Keratinocyte (primary cell): ENCODE measurements at regions not wholly inside any gene's neighbourhood (a gene's known extent, or its start where the extent isn't known, plus 50 kb on each side); places are given as distances from the start of the nearest gene placed in this dataset.

Experiments
- DNase-seq: peaks from one replicate; pipeline ENCODE4 v3.0.0-alpha.2; 2011; ENCODE audit warnings: low read depth, missing footprints, low spot score
- FAIRE-seq: peaks from 2 replicates; lab custom pipeline; 2011; peaks lifted over from hg19 to GRCh38; lab: Jason Lieb, UNC
- H2AFZ ChIP-seq: 2 replicates; pipeline ENCODE4 v1.6.0; 2012; ENCODE audit warnings: low read length, control low read depth, inconsistent platforms; ENCODE audit not compliant: control insufficient read depth
- H3K27ac ChIP-seq: 2 replicates; pipeline ENCODE4 v1.5.1; 2011; ENCODE audit warnings: low read length; ENCODE audit not compliant: control insufficient read depth, insufficient read depth
- H3K27me3 ChIP-seq: 3 replicates; pipeline ENCODE4 v1.6.0; 2011; ENCODE audit warnings: low read length; ENCODE audit not compliant: control insufficient read depth, insufficient read depth; ENCODE audit errors: extremely low read depth
- H3K36me3 ChIP-seq, 2 experiments: 2 replicates in 1 of 2; 3 replicates in 1 of 2; pipeline ENCODE4 v1.5.1; 2011; ENCODE audit warnings: low read length in 2 of 2, mild to moderate bottlenecking in 1 of 2; ENCODE audit not compliant: control insufficient read depth in 2 of 2, insufficient read depth in 2 of 2; ENCODE audit errors: extremely low read depth in 1 of 2
- H3K4me1 ChIP-seq: 3 replicates; pipeline ENCODE4 v1.5.1; 2011; ENCODE audit warnings: low read length; ENCODE audit not compliant: control insufficient read depth, insufficient read depth; ENCODE audit errors: extremely low read depth
- H3K4me2 ChIP-seq: 3 replicates; pipeline ENCODE4 v1.6.0; 2011; ENCODE audit warnings: low read depth, low read length; ENCODE audit not compliant: control insufficient read depth, insufficient read depth; ENCODE audit errors: extremely low read depth
- H3K4me3 ChIP-seq, 3 experiments: fragments of 200-600 bp in 1 of 3; sonication (generic) in 1 of 3; 2 replicates in 2 of 3; 3 replicates in 1 of 3; pipeline ENCODE4 v1.5.1; 2011 to 2016; ENCODE audit warnings: low read length in 3 of 3, mild to moderate bottlenecking in 3 of 3, control low read depth in 2 of 3, inconsistent platforms in 1 of 3, low read depth in 1 of 3, mixed read lengths in 1 of 3, mixed run types in 1 of 3, moderate library complexity in 1 of 3; ENCODE audit not compliant: control insufficient read depth in 2 of 3, insufficient read depth in 2 of 3; ENCODE audit errors: extremely low read depth in 1 of 3
- H3K79me2 ChIP-seq: 2 replicates; pipeline ENCODE4 v1.6.0; 2012; ENCODE audit warnings: low read length; ENCODE audit not compliant: control insufficient read depth, insufficient read depth
- H3K9ac ChIP-seq: 3 replicates; pipeline ENCODE4 v1.6.0; 2011; ENCODE audit warnings: low read length; ENCODE audit not compliant: control insufficient read depth, insufficient read depth; ENCODE audit errors: extremely low read depth
- H3K9me1 ChIP-seq: 3 replicates; pipeline ENCODE4 v1.6.0; 2011; ENCODE audit warnings: low read length; ENCODE audit not compliant: control insufficient read depth, insufficient read depth; ENCODE audit errors: extremely low read depth
- H3K9me3 ChIP-seq: 2 replicates; pipeline ENCODE4 v1.5.1; 2012; ENCODE audit warnings: low read depth, low read length; ENCODE audit not compliant: control insufficient read depth
- H4K20me1 ChIP-seq: 3 replicates; pipeline ENCODE4 v1.6.0; 2011; ENCODE audit warnings: low read length; ENCODE audit not compliant: control insufficient read depth, insufficient read depth; ENCODE audit errors: extremely low read depth
- CTCF ChIP-seq, 3 experiments: IDR thresholded peaks in 1 of 3; conservative IDR thresholded peaks in 1 of 3; optimal IDR thresholded peaks in 1 of 3; 2 replicates in 2 of 3; 3 replicates in 1 of 3; pipeline versions ENCODE3 to v1.5.1; 2011; ENCODE audit warnings: low read length in 3 of 3, mild to moderate bottlenecking in 3 of 3, moderate library complexity in 2 of 3, control low read depth in 1 of 3, inconsistent platforms in 1 of 3; ENCODE audit not compliant: insufficient read depth in 2 of 3; ENCODE audit errors: extremely low read depth in 1 of 3
- EZH2 ChIP-seq: IDR thresholded peaks from one replicate; pipeline ENCODE4 v1.6.1; 2012; ENCODE audit warnings: inconsistent platforms, mild to moderate bottlenecking, low read length, moderate library complexity
- dilution Hi-C: fragments of 300-500 bp; cut with MboI; formaldehyde crosslinking; loops from one replicate; pipeline ENCODE4 v1.7.0; 2020; ENCODE audit warnings: low sequenced_read_pairs; ENCODE audit not compliant: extremely low pct_ligation_motif_present

DNA sequence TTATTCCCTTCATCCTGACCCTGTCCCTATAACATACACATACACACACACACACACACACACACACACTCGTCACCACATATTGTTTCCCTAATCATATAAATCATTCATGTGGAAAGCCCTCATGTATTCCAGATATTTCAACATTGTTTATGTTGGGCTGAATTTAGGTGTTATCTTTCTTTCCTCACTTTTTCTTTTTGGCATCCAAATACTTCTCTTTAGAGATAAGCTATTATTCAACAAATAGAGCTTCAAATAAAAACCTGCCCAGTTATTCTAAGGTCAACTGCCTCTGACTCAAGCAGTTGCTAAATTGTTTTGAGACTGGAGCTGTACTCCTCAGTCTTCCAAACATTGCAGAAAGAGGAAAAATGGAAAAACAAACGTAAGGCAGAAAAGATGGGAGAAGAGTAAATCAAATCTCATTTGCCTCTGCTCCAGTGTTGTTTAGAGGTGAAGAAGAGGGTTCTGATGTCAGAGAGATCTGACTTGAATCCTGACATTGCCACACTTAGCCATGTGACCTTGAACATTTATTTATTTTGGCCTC, 215.7 kb downstream of the GAS1 start:
- Histone ChIP-seq H3K4me1 (peaks cover 18% of the 10 kb centered on the region), H3K79me2 (no peaks in the 10 kb centered on the region), H3K27ac (peak overlapping the region; percentile 44), H2AFZ (no peak overlapping the region), H3K27me3 (no peaks in the 10 kb centered on the region), H3K4me3 (no peak overlapping the region), H3K9me1 (no peaks in the 10 kb centered on the region), H3K36me3 (no peaks in the 10 kb centered on the region), H3K4me2 (no peak overlapping the region), H4K20me1 (no peaks in the 10 kb centered on the region), H3K9me3 (no peaks in the 10 kb centered on the region), H3K9ac (no peak overlapping the region)
- DNase-seq (no peak), FAIRE-seq (peak; percentile 65)
- dilution Hi-C loops, result no loop called here
- TF ChIP-seq EZH2 (no peak), CTCF (optimal IDR thresholded peaks at IDR 0.05 in 1 of 3, IDR thresholded peaks at IDR 0.05 in 1 of 3, conservative IDR thresholded peaks at IDR 0.05 in 1 of 3; ENCODE audit: extremely low read depth in 1 of 3, insufficient read depth in 2 of 3, low read length in 3 of 3) (no peak)

- no peak overlapping the region for H3K4me2 ChIP-seq
- no peaks in the 10 kb centered on the region for H3K36me3 ChIP-seq
- no peak overlapping the region for H3K27ac ChIP-seq
- no peak for TF ChIP-seq EZH2
- no peak for TF ChIP-seq CTCF (optimal IDR thresholded peaks at IDR 0.05 in 1 of 3, IDR thresholded peaks at IDR 0.05 in 1 of 3, conservative IDR thresholded peaks at IDR 0.05 in 1 of 3; ENCODE audit: extremely low read depth in 1 of 3, insufficient read depth in 2 of 3, low read length in 3 of 3)
- DNase-seq, result no peak
- FAIRE-seq, result peak; percentile 36
- dilution Hi-C loops, result no loop called here
- no peak overlapping the region for H3K9ac ChIP-seq
- peak overlapping the region; percentile 47 for H2AFZ ChIP-seq
- H4K20me1 ChIP-seq, result no peaks in the 10 kb centered on the region
- H3K9me1 ChIP-seq, result no peaks in the 10 kb centered on the region
- no peaks in the 10 kb centered on the region for H3K79me2 ChIP-seq
- no peak overlapping the region for H3K4me3 ChIP-seq
- peaks cover 18% of the 10 kb centered on the region for H3K4me1 ChIP-seq
- no peaks in the 10 kb centered on the region for H3K9me3 ChIP-seq
- no peaks in the 10 kb centered on the region for H3K27me3 ChIP-seq
Measured at GRCh38 chr9:86730163-86730928, 217.0 kb downstream of the GAS1 start.
